ENCODE measurements at regions not wholly inside any gene's neighbourhood (a gene's known extent, or its start where the extent isn't known, plus 50 kb on each side); places are given as distances from the start of the nearest gene placed in this dataset.

- no peak for TF ChIP-seq ESRRA (CRISPR knock-in tag; IDR thresholded peaks at IDR 0.05; ENCODE audit: low read depth)
- TF ChIP-seq EED (CRISPR knock-in tag; IDR thresholded peaks at IDR 0.05) = no peak
- no peak for TF ChIP-seq STAT5B (CRISPR knock-in tag; IDR thresholded peaks at IDR 0.05)
- no peak for TF ChIP-seq ZSCAN5A (CRISPR knock-in tag; IDR thresholded peaks at IDR 0.05; ENCODE audit: borderline replicate concordance)
- TF ChIP-seq ZNF878 (CRISPR knock-in tag; IDR thresholded peaks at IDR 0.05) = no peak
- TF ChIP-seq MXI1 (IDR thresholded peaks at IDR 0.05; ENCODE audit: borderline replicate concordance, low read depth, low read length) = no peak
- TF ChIP-seq ZFX (CRISPR knock-in tag; IDR thresholded peaks at IDR 0.05; ENCODE audit: low read depth) = no peak
- TF ChIP-seq FOXP1 (IDR thresholded peaks at IDR 0.05) = no peak
- TF ChIP-seq FOXP1 (CRISPR knock-in tag; IDR thresholded peaks at IDR 0.05) = no peak
- TF ChIP-seq CTCF (CRISPR knock-in tag; IDR thresholded peaks at IDR 0.05) = no peak
- TF ChIP-seq ZKSCAN1 (IDR thresholded peaks at IDR 0.05; ENCODE audit: low read length) = no peak
- TF ChIP-seq ZNF784 (CRISPR knock-in tag; IDR thresholded peaks at IDR 0.05; ENCODE audit: borderline replicate concordance) = no peak
- no peak for TF ChIP-seq ETV5 (CRISPR knock-in tag; IDR thresholded peaks at IDR 0.05; ENCODE audit: borderline replicate concordance)
- TF ChIP-seq ZNF337 (CRISPR knock-in tag; IDR thresholded peaks at IDR 0.05; ENCODE audit: borderline replicate concordance, low read depth) = no peak
- TF ChIP-seq SP1 (IDR thresholded peaks at IDR 0.05) = no peak
- TF ChIP-seq SP1 (CRISPR knock-in tag; IDR thresholded peaks at IDR 0.05) = no peak
Observed at GRCh38 chr9:72424131-72424530, 59.1 kb upstream of the ZFAND5 start.
